ENCODE measurements at regions not wholly inside any gene's neighbourhood (a gene's known extent, or its start where the extent isn't known, plus 50 kb on each side); places are given as distances from the start of the nearest gene placed in this dataset.

DNA sequence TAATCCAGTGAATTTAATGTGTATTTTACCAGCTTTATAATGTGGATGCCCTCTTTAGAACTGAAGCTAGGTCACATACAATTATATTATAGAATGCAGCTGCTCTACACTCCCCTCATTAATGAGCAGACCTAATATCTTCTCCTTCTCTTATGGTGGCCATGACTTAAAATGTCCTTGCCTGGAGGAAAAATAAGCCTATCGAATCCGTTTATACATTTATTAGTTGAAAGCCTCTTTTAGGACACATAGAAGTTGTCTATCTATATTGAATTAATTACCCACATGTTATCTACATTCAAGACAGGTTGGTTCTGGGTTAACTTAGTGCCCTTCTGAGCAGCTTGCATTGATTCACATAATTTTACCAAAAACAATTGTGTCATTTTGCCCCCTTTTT, 1716.8 kb downstream of the HACE1 start:
- TF ChIP-seq GATA3 (IDR thresholded peaks at IDR 0.05; ENCODE audit: low read depth, low read length) (no peak), GATA2 (IDR thresholded peaks at IDR 0.05; ENCODE audit: low read depth, low read length) (no peak)

Data from SH-SY5Y (cell line).